ENCODE measurements at regions not wholly inside any gene's neighbourhood (a gene's known extent, or its start where the extent isn't known, plus 50 kb on each side); places are given as distances from the start of the nearest gene placed in this dataset.

GRCh38 chr7:156088115-156088514 is 275.9 kb upstream of the SHH start:
- CTCF ChIA-PET = no interaction called here
- peaks cover 6% of the 10 kb centered on the region for H3K27me3 Mint-ChIP-seq
- H3K4me3 Mint-ChIP-seq = no peak overlapping the region
- H3K9me3 Mint-ChIP-seq = no peaks in the 10 kb centered on the region
- no peak for DNase-seq
- no peak overlapping the region for H3K27ac Mint-ChIP-seq
- no peaks in the 10 kb centered on the region for H3K36me3 Mint-ChIP-seq
- no peaks in the 10 kb centered on the region for H3K4me1 Mint-ChIP-seq

GRCh38 chr7:156082048-156083040 is 270.1 kb upstream of the SHH start:
- peaks cover 6% of the 10 kb centered on the region for H3K27me3 Mint-ChIP-seq
- H3K27ac Mint-ChIP-seq = no peak overlapping the region
- DNase-seq = no peak
- no peaks in the 10 kb centered on the region for H3K4me1 Mint-ChIP-seq
- H3K36me3 Mint-ChIP-seq = no peaks in the 10 kb centered on the region
- CTCF ChIA-PET = interaction anchor here (1.0 kb wide), 1 partner anchor 98 kb away, joined by 4 read pairs; no protein-coding TSS in a partner anchor
- H3K4me3 Mint-ChIP-seq = no peak overlapping the region
- H3K9me3 Mint-ChIP-seq = no peaks in the 10 kb centered on the region

- CTCF ChIA-PET = no interaction called here
- Mint-ChIP-seq H3K4me1 (no peaks in the 10 kb centered on the region), H3K27ac (no peak overlapping the region), H3K27me3 (peaks cover 6% of the 10 kb centered on the region), H3K4me3 (no peak overlapping the region), H3K9me3 (no peaks in the 10 kb centered on the region), H3K36me3 (no peaks in the 10 kb centered on the region)
- no peak for DNase-seq
Observed at GRCh38 chr7:156080596-156080995, 268.3 kb upstream of the SHH start.

GRCh38 chr7:156080046-156080445 is 267.8 kb upstream of the SHH start:
- H3K36me3 Mint-ChIP-seq = no peaks in the 10 kb centered on the region
- H3K4me3 Mint-ChIP-seq = no peak overlapping the region
- CTCF ChIA-PET = no interaction called here

GRCh38 chr7:156079156-156079555 is 266.9 kb upstream of the SHH start:
- Mint-ChIP-seq H3K27me3 (peaks cover 13% of the 10 kb centered on the region), H3K4me1 (no peaks in the 10 kb centered on the region), H3K9me3 (no peaks in the 10 kb centered on the region), H3K4me3 (no peak overlapping the region), H3K36me3 (no peaks in the 10 kb centered on the region), H3K27ac (no peak overlapping the region)
- no peak for DNase-seq
- CTCF ChIA-PET = no interaction called here

More at GRCh38 chr7:156080046-156080445, 267.8 kb upstream of the SHH start:
- DNase-seq = no peak
- no peak overlapping the region for H3K27ac Mint-ChIP-seq
- no peaks in the 10 kb centered on the region for H3K9me3 Mint-ChIP-seq
- H3K4me1 Mint-ChIP-seq = no peaks in the 10 kb centered on the region
- H3K27me3 Mint-ChIP-seq = peaks cover 6% of the 10 kb centered on the region

GRCh38 chr7:156074982-156075615 is 262.8 kb upstream of the SHH start:
- CTCF ChIA-PET = no interaction called here
- no peak for DNase-seq
- Mint-ChIP-seq H3K27ac (no peak overlapping the region), H3K4me3 (no peak overlapping the region), H3K9me3 (no peaks in the 10 kb centered on the region), H3K36me3 (no peaks in the 10 kb centered on the region), H3K27me3 (peaks cover 13% of the 10 kb centered on the region), H3K4me1 (no peaks in the 10 kb centered on the region)

- Mint-ChIP-seq H3K36me3 (no peaks in the 10 kb centered on the region), H3K9me3 (no peaks in the 10 kb centered on the region), H3K4me3 (no peak overlapping the region), H3K4me1 (no peaks in the 10 kb centered on the region), H3K27ac (no peak overlapping the region), H3K27me3 (peaks cover 9% of the 10 kb centered on the region)
- DNase-seq = no peak
- CTCF ChIA-PET = no interaction called here
Observed at GRCh38 chr7:156074084-156074483, 261.8 kb upstream of the SHH start.

GRCh38 chr7:156073366-156074052 is 261.2 kb upstream of the SHH start:
- Mint-ChIP-seq H3K27ac (no peak overlapping the region), H3K4me3 (no peak overlapping the region), H3K9me3 (no peaks in the 10 kb centered on the region), H3K27me3 (peaks cover 7% of the 10 kb centered on the region), H3K4me1 (no peaks in the 10 kb centered on the region), H3K36me3 (no peaks in the 10 kb centered on the region)
- CTCF ChIA-PET = interaction anchor here (0.5 kb wide), 1 partner anchor 560 kb away, joined by 4 read pairs; no protein-coding TSS in a partner anchor
- DNase-seq = no peak

GRCh38 chr7:156071612-156072011 is 259.3 kb upstream of the SHH start:
- Mint-ChIP-seq H3K4me3 (no peak overlapping the region), H3K4me1 (no peaks in the 10 kb centered on the region), H3K9me3 (no peaks in the 10 kb centered on the region), H3K27ac (no peak overlapping the region), H3K36me3 (no peaks in the 10 kb centered on the region), H3K27me3 (peaks cover 11% of the 10 kb centered on the region)
- DNase-seq = no peak
- CTCF ChIA-PET = no interaction called here

- no peak for DNase-seq
- Mint-ChIP-seq H3K4me3 (no peak overlapping the region), H3K27me3 (peaks cover 19% of the 10 kb centered on the region), H3K9me3 (no peaks in the 10 kb centered on the region), H3K27ac (no peak overlapping the region), H3K4me1 (no peaks in the 10 kb centered on the region), H3K36me3 (no peaks in the 10 kb centered on the region)
- CTCF ChIA-PET = no interaction called here
Observed at GRCh38 chr7:156069891-156070290, 257.6 kb upstream of the SHH start.

- H3K27ac Mint-ChIP-seq = no peak overlapping the region
- H3K4me3 Mint-ChIP-seq = no peak overlapping the region
- peaks cover 12% of the 10 kb centered on the region for H3K27me3 Mint-ChIP-seq
- H3K36me3 Mint-ChIP-seq = no peaks in the 10 kb centered on the region
- no peaks in the 10 kb centered on the region for H3K4me1 Mint-ChIP-seq
- DNase-seq = no peak
- H3K9me3 Mint-ChIP-seq = no peaks in the 10 kb centered on the region
- CTCF ChIA-PET = no interaction called here
Observed at GRCh38 chr7:156067156-156067555, 254.9 kb upstream of the SHH start.

GRCh38 chr7:156065400-156065799 is 253.1 kb upstream of the SHH start:
- CTCF ChIA-PET = no interaction called here
- H3K4me1 Mint-ChIP-seq = no peaks in the 10 kb centered on the region
- H3K9me3 Mint-ChIP-seq = peaks cover 15% of the 10 kb centered on the region
- H3K27me3 Mint-ChIP-seq = peaks cover 12% of the 10 kb centered on the region
- no peaks in the 10 kb centered on the region for H3K36me3 Mint-ChIP-seq
- DNase-seq = no peak
- H3K4me3 Mint-ChIP-seq = no peak overlapping the region
- H3K27ac Mint-ChIP-seq = no peak overlapping the region

GRCh38 chr7:156064971-156065386 is 252.7 kb upstream of the SHH start:
- Mint-ChIP-seq H3K27ac (no peak overlapping the region), H3K9me3 (peaks cover 19% of the 10 kb centered on the region), H3K27me3 (peaks cover 12% of the 10 kb centered on the region), H3K36me3 (no peaks in the 10 kb centered on the region), H3K4me1 (no peaks in the 10 kb centered on the region), H3K4me3 (no peak overlapping the region)
- DNase-seq = no peak
- CTCF ChIA-PET = no interaction called here

- H3K27me3 Mint-ChIP-seq = peaks cover 15% of the 10 kb centered on the region
- H3K27ac Mint-ChIP-seq = no peak overlapping the region
- no peak for DNase-seq
- no peaks in the 10 kb centered on the region for H3K4me1 Mint-ChIP-seq
- CTCF ChIA-PET = no interaction called here
- no peaks in the 10 kb centered on the region for H3K36me3 Mint-ChIP-seq
- H3K9me3 Mint-ChIP-seq = peaks cover 19% of the 10 kb centered on the region
- no peak overlapping the region for H3K4me3 Mint-ChIP-seq
Observed at GRCh38 chr7:156063241-156063810, 251.1 kb upstream of the SHH start.

Measured in activated naive CD4-positive, alpha-beta T cell treated with anti-CD3 and anti-CD28 coated beads, Interleukin-2, amount 10 ng/mL, durations not matched to agents 7 days and 5 days (primary cell).